Ishikawa (cell line): ENCODE measurements at regions not wholly inside any gene's neighbourhood (a gene's known extent, or its start where the extent isn't known, plus 50 kb on each side); places are given as distances from the start of the nearest gene placed in this dataset.

Experiments used
- CEBPB ChIP-seq: IDR thresholded peaks from 2 replicates; pipeline ENCODE4 v1.6.1; 2012
- CREB1 ChIP-seq: IDR thresholded peaks from 2 replicates; pipeline ENCODE4 v1.6.1; 2012; ENCODE audit warnings: low read depth
- EGR1 ChIP-seq: IDR thresholded peaks from 2 replicates; pipeline ENCODE4 v1.6.1; 2012
- EP300 ChIP-seq: IDR thresholded peaks from 2 replicates; pipeline ENCODE4 v1.6.1; 2012; ENCODE audit warnings: borderline replicate concordance
- FOXM1 ChIP-seq: IDR thresholded peaks from 2 replicates; pipeline ENCODE4 v1.6.1; 2012; ENCODE audit warnings: low read depth, borderline replicate concordance
- NFIC ChIP-seq: IDR thresholded peaks from 2 replicates; pipeline ENCODE4 v1.6.1; 2012
- RAD21 ChIP-seq: IDR thresholded peaks from 2 replicates; pipeline ENCODE4 v1.6.1; 2012; ENCODE audit warnings: low read depth
- TAF1 ChIP-seq: IDR thresholded peaks from 2 replicates; pipeline ENCODE4 v1.6.1; 2012; ENCODE audit warnings: low read depth, mild to moderate bottlenecking
- TCF12 ChIP-seq: IDR thresholded peaks from 2 replicates; pipeline ENCODE4 v1.6.1; 2012; ENCODE audit warnings: low read depth
- TEAD4 ChIP-seq: IDR thresholded peaks from 2 replicates; pipeline ENCODE4 v1.6.1; 2012
- YY1 ChIP-seq: IDR thresholded peaks from 2 replicates; pipeline ENCODE4 v1.6.1; 2012; ENCODE audit warnings: low read depth
- ZBTB7A ChIP-seq: IDR thresholded peaks from 2 replicates; pipeline ENCODE4 v1.6.1; 2012; ENCODE audit warnings: low read depth
- TF ChIP-seq, protein P1 (sequence below): IDR thresholded peaks from 2 replicates; pipeline ENCODE4 v1.6.1; 2012; ENCODE audit warnings: low read depth, mild to moderate bottlenecking
- TF ChIP-seq, protein P2 (sequence below): IDR thresholded peaks from 2 replicates; pipeline ENCODE4 v1.6.1; 2012
- TF ChIP-seq, protein P3 (sequence below): IDR thresholded peaks from 2 replicates; pipeline ENCODE4 v1.6.1; 2012

DNA sequence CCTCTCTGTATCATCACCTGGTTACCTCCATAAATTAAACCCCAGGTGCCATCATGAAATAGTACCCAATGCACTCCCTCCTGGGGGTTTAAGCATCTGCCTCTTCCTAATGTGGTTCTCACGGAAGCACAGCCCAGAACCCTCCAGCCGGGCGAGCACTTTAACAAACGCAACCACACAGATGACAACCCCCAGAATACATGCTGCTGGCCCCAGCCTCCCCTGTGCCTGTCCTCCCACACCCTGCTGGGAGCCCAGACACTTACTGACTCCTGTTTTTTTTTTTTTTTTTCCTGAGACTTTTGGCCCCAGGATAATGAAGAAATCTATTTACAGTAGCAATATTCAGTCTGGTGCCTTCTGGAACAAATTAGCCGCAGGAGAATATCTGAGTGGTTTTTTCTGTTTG lies 50.0 kb upstream of the COL5A1 start:
- TF ChIP-seq EP300 = no peak
- TF ChIP-seq TEAD4 = no peak
- no peak for TF ChIP-seq NFIC
- no peak for TF ChIP-seq ZBTB7A
- no peak for TF ChIP-seq TAF1
- no peak for TF ChIP-seq CREB1
- no peak for TF ChIP-seq RAD21
- TF ChIP-seq TCF12 = no peak
- TF ChIP-seq, protein P1, sequence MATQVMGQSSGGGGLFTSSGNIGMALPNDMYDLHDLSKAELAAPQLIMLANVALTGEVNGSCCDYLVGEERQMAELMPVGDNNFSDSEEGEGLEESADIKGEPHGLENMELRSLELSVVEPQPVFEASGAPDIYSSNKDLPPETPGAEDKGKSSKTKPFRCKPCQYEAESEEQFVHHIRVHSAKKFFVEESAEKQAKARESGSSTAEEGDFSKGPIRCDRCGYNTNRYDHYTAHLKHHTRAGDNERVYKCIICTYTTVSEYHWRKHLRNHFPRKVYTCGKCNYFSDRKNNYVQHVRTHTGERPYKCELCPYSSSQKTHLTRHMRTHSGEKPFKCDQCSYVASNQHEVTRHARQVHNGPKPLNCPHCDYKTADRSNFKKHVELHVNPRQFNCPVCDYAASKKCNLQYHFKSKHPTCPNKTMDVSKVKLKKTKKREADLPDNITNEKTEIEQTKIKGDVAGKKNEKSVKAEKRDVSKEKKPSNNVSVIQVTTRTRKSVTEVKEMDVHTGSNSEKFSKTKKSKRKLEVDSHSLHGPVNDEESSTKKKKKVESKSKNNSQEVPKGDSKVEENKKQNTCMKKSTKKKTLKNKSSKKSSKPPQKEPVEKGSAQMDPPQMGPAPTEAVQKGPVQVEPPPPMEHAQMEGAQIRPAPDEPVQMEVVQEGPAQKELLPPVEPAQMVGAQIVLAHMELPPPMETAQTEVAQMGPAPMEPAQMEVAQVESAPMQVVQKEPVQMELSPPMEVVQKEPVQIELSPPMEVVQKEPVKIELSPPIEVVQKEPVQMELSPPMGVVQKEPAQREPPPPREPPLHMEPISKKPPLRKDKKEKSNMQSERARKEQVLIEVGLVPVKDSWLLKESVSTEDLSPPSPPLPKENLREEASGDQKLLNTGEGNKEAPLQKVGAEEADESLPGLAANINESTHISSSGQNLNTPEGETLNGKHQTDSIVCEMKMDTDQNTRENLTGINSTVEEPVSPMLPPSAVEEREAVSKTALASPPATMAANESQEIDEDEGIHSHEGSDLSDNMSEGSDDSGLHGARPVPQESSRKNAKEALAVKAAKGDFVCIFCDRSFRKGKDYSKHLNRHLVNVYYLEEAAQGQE = no peak
- TF ChIP-seq EGR1 = no peak
- TF ChIP-seq YY1 = no peak
- no peak for TF ChIP-seq FOXM1
- TF ChIP-seq, protein P2, sequence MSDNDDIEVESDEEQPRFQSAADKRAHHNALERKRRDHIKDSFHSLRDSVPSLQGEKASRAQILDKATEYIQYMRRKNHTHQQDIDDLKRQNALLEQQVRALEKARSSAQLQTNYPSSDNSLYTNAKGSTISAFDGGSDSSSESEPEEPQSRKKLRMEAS = no peak
- no peak for TF ChIP-seq CEBPB
- TF ChIP-seq, protein P3, sequence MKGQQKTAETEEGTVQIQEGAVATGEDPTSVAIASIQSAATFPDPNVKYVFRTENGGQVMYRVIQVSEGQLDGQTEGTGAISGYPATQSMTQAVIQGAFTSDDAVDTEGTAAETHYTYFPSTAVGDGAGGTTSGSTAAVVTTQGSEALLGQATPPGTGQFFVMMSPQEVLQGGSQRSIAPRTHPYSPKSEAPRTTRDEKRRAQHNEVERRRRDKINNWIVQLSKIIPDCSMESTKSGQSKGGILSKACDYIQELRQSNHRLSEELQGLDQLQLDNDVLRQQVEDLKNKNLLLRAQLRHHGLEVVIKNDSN = no peak
